ENCODE measurements at regions not wholly inside any gene's neighbourhood (a gene's known extent, or its start where the extent isn't known, plus 50 kb on each side); places are given as distances from the start of the nearest gene placed in this dataset.
"Not testable (repeated sequence)": the region's sequence is repeated elsewhere in the genome, so short reads cannot be mapped to it uniquely, and the experiment has no call there.

DNA sequence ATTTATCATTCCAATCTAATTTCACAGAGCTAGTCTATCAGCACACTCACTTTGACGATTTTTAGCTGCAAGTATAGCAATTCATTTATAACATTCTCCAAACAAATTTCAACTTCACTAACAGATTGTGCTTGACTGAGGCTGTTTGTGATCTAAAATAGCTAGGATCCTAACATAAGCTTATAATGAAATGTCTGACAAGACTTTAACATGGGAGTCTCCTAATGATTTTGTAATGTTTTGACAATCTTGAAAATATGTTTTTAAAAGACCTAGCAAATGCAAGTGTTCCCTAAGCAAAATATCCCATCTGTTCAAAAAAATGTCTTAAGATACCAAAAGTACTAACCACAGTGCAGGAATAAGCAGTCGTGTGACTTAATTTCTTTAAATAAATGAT, 889.5 kb upstream of the SPRY2 start:
- Histone ChIP-seq H3K4me1 (ENCODE audit: control insufficient read depth in 2 of 2, insufficient read depth in 2 of 2, low read length in 2 of 2) (no peaks in the 10 kb centered on the region), H3K9ac (ENCODE audit: low read depth in 1 of 2, low read length in 2 of 2) (no peak overlapping the region), H3K27me3 (ENCODE audit: control insufficient read depth in 2 of 2, insufficient read depth in 2 of 2, low read length in 2 of 2) (no peaks in the 10 kb centered on the region)

DNA sequence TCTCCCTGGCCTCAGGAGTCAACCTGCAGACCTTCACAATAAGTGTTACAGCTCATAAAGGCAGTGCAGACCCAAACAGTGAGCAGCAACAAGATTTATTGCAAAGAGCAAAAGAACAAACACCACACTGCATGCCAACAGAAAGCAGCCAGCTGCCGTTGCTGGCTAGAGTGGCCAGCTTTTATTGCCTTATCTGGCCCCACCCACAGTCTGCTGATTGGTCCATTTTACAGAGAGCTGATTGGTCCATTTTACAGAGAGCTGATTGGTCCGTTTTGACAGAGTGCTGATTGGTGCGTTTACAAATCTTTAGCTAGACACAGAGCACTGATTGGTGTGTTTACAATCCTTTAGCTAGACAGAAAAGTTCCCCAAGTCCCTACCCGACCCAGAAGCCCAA, 885.9 kb upstream of the SPRY2 start:
- H3K9ac ChIP-seq (ENCODE audit: low read depth in 1 of 2, low read length in 2 of 2); H3K4me3 ChIP-seq (ENCODE audit: low read length in 2 of 2); H3K36me3 ChIP-seq (ENCODE audit: control insufficient read depth in 2 of 2, insufficient read depth in 2 of 2, low read length in 2 of 2); H3K9me3 ChIP-seq (ENCODE audit: control insufficient read depth in 2 of 2, low read length in 2 of 2); H3K4me1 ChIP-seq (ENCODE audit: control insufficient read depth in 2 of 2, insufficient read depth in 2 of 2, low read length in 2 of 2); H3K27me3 ChIP-seq (ENCODE audit: control insufficient read depth in 2 of 2, insufficient read depth in 2 of 2, low read length in 2 of 2); H3K27ac ChIP-seq (ENCODE audit: low read depth in 2 of 2, low read length in 2 of 2): not testable (repeated sequence)

More for the DNA sequence above, 889.5 kb upstream of the SPRY2 start:
- no peak overlapping the region for H3K4me3 ChIP-seq (ENCODE audit: low read length in 2 of 2)
- H3K27ac ChIP-seq (ENCODE audit: low read depth in 2 of 2, low read length in 2 of 2): no peak overlapping the region
- H3K9me3 ChIP-seq (ENCODE audit: control insufficient read depth in 2 of 2, low read length in 2 of 2): no peaks in the 10 kb centered on the region
- H3K36me3 ChIP-seq (ENCODE audit: control insufficient read depth in 2 of 2, insufficient read depth in 2 of 2, low read length in 2 of 2): no peaks in the 10 kb centered on the region

DNA sequence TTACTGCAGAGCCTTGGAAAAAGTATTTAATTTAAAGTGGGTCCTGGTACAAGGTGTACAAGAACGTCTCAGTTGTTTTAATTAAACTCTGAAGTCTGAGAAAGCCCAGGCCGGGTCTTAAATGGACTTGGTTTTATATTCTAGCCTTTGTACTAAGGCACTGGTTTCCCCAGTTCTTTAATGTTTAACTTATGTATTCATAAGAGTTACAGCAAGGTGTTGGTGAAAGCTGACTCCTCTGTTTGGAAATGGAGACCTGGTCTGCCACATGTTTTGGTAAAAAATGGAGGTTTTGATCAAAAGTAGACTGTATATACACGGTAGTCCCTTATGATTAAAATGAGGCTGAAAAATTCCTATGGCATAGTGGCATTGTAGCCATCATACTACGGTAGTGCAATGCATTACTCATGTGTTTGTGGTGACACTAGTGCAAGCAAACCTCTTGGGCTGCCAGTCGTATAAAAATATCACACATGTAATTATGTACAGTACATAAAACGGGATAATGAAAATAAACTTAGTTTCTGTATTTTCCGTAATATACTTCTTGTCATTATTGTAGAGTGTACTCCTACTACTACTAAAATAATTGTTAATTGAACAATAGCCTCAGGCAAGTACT, 883.4 kb upstream of the SPRY2 start:
- Histone ChIP-seq H3K27ac (ENCODE audit: low read depth in 2 of 2, low read length in 2 of 2) (peak overlapping the region; percentile 67 to 69), H3K27me3 (ENCODE audit: control insufficient read depth in 2 of 2, insufficient read depth in 2 of 2, low read length in 2 of 2) (no peaks in the 10 kb centered on the region), H3K4me3 (ENCODE audit: low read length in 2 of 2) (peak overlapping the region in 1 of 2 donors; percentile 16), H3K9ac (ENCODE audit: low read depth in 1 of 2, low read length in 2 of 2) (no peak overlapping the region), H3K4me1 (ENCODE audit: control insufficient read depth in 2 of 2, insufficient read depth in 2 of 2, low read length in 2 of 2) (peaks cover 5 to 8% of the 10 kb centered on the region in 2 donors), H3K36me3 (ENCODE audit: control insufficient read depth in 2 of 2, insufficient read depth in 2 of 2, low read length in 2 of 2) (no peaks in the 10 kb centered on the region), H3K9me3 (ENCODE audit: control insufficient read depth in 2 of 2, low read length in 2 of 2) (no peaks in the 10 kb centered on the region)

DNA sequence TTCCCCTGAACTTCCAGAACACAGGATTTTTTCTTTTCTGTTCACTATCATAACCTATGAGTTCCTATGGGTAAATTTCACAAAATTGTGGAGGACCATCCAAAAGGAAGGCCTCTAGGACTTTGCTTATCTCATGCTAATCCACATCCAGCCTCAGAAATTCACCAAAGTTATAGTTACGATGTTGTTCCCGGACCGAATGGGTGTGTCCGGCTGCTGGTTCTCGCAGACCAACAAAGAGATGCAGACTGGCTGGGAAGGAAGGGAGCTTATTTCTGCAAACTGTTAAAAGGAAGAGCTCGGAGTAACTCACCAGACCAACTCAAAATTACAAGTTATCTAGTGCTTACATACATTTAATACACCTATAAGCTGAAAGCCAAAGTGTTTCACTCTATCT, 882.9 kb upstream of the SPRY2 start:
- H3K9ac ChIP-seq (ENCODE audit: low read depth in 1 of 2, low read length in 2 of 2): no peak overlapping the region
- H3K36me3 ChIP-seq (ENCODE audit: control insufficient read depth in 2 of 2, insufficient read depth in 2 of 2, low read length in 2 of 2): no peaks in the 10 kb centered on the region
- peaks cover 5 to 8% of the 10 kb centered on the region in 2 donors for H3K4me1 ChIP-seq (ENCODE audit: control insufficient read depth in 2 of 2, insufficient read depth in 2 of 2, low read length in 2 of 2)
- H3K4me3 ChIP-seq (ENCODE audit: low read length in 2 of 2): no peak overlapping the region
- no peaks in the 10 kb centered on the region for H3K27me3 ChIP-seq (ENCODE audit: control insufficient read depth in 2 of 2, insufficient read depth in 2 of 2, low read length in 2 of 2)
- peak overlapping the region; percentile 67 to 69 for H3K27ac ChIP-seq (ENCODE audit: low read depth in 2 of 2, low read length in 2 of 2)
- no peaks in the 10 kb centered on the region for H3K9me3 ChIP-seq (ENCODE audit: control insufficient read depth in 2 of 2, low read length in 2 of 2)

DNA sequence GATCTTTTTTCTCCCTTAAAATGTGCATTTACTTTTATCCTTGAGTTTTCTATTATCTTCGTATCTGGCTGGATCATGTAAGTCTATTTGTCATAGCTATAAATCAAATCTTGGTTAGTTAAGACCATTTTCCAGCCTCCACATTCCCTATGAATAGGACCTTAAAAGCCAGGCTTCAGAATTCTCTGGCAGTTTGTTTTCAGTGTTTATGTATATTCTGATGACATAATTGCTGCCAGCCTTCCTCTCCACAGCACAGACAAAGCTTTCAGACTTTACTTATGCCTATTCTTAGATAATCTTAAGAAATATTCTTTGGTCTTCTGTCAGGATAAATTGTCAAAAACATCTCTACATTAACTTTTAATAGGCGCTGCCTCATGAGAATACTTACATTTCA, 870.8 kb upstream of the SPRY2 start:
- H3K9ac ChIP-seq (ENCODE audit: low read depth in 1 of 2, low read length in 2 of 2): no peak overlapping the region
- no peak overlapping the region for H3K4me3 ChIP-seq (ENCODE audit: low read length in 2 of 2)
- no peaks in the 10 kb centered on the region for H3K36me3 ChIP-seq (ENCODE audit: control insufficient read depth in 2 of 2, insufficient read depth in 2 of 2, low read length in 2 of 2)
- H3K27ac ChIP-seq (ENCODE audit: low read depth in 2 of 2, low read length in 2 of 2): no peak overlapping the region
- no peaks in the 10 kb centered on the region for H3K27me3 ChIP-seq (ENCODE audit: control insufficient read depth in 2 of 2, insufficient read depth in 2 of 2, low read length in 2 of 2)
- H3K9me3 ChIP-seq (ENCODE audit: control insufficient read depth in 2 of 2, low read length in 2 of 2): no peaks in the 10 kb centered on the region
- H3K4me1 ChIP-seq (ENCODE audit: control insufficient read depth in 2 of 2, insufficient read depth in 2 of 2, low read length in 2 of 2): no peaks in the 10 kb centered on the region

DNA sequence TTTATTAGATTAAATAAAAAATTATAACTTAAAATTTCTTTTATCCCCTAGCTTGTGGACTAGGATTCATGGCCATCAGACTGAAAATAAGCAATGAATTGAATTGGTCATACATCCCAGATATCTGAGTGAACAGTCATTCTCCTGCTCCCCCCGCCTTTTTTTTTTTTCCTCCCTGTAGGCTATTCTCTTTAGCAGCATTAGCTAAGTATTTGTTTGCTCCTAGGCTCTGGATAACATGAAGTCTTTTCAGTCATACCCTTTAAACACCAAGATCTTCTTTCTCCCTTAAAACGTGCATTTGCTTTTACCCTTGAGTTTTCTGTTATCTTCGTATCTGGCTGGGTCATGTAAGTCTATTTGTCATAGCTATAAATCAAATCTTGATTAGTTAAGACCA, 866.7 kb upstream of the SPRY2 start:
- Histone ChIP-seq H3K4me1 (ENCODE audit: control insufficient read depth in 2 of 2, insufficient read depth in 2 of 2, low read length in 2 of 2) (no peaks in the 10 kb centered on the region), H3K9ac (ENCODE audit: low read depth in 1 of 2, low read length in 2 of 2) (no peak overlapping the region), H3K4me3 (ENCODE audit: low read length in 2 of 2) (no peak overlapping the region), H3K36me3 (ENCODE audit: control insufficient read depth in 2 of 2, insufficient read depth in 2 of 2, low read length in 2 of 2) (no peaks in the 10 kb centered on the region), H3K27ac (ENCODE audit: low read depth in 2 of 2, low read length in 2 of 2) (no peak overlapping the region), H3K27me3 (ENCODE audit: control insufficient read depth in 2 of 2, insufficient read depth in 2 of 2, low read length in 2 of 2) (no peaks in the 10 kb centered on the region), H3K9me3 (ENCODE audit: control insufficient read depth in 2 of 2, low read length in 2 of 2) (no peaks in the 10 kb centered on the region)

DNA sequence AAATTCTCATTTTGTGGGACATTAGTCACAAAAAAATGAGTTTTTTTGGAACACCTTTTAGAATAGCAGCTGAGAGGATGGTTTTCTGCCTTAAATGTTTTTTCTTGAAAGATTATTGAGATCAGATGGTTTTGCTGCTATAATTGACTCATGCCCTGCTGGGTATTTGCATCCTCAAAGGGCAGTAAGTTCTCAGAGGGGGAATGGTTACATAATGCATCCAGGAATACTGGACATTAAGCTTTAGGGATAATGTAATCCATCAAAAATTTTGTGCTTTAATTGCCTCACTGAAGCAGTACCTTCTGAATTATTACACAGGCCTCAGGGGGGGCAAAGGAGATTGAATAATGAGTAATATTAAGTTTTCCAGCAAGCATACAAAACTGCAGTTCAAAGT, 866.3 kb upstream of the SPRY2 start:
- no peak overlapping the region for H3K27ac ChIP-seq (ENCODE audit: low read depth in 2 of 2, low read length in 2 of 2)
- no peaks in the 10 kb centered on the region for H3K9me3 ChIP-seq (ENCODE audit: control insufficient read depth in 2 of 2, low read length in 2 of 2)
- no peak overlapping the region for H3K4me3 ChIP-seq (ENCODE audit: low read length in 2 of 2)
- H3K36me3 ChIP-seq (ENCODE audit: control insufficient read depth in 2 of 2, insufficient read depth in 2 of 2, low read length in 2 of 2): no peaks in the 10 kb centered on the region
- H3K27me3 ChIP-seq (ENCODE audit: control insufficient read depth in 2 of 2, insufficient read depth in 2 of 2, low read length in 2 of 2): no peaks in the 10 kb centered on the region
- no peak overlapping the region for H3K9ac ChIP-seq (ENCODE audit: low read depth in 1 of 2, low read length in 2 of 2)
- no peaks in the 10 kb centered on the region for H3K4me1 ChIP-seq (ENCODE audit: control insufficient read depth in 2 of 2, insufficient read depth in 2 of 2, low read length in 2 of 2)

DNA sequence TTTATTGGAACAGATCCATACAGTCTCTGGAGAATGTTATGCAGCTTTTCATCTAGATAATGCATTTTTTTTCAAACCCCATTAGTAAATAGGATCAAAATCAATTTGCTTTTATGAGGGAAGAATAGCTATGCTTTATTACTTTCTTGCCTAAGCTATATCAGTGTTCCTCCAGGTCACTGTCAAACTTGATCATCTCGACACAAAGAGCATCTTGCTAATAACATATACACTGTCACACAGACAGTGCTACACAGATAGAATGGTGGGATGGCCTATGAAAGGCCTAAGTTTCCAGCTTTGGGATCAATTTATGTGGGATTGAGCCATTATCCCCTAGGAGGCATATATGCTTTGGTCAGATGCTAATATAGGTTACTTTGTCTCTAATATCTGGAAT, 862.9 kb upstream of the SPRY2 start:
- no peaks in the 10 kb centered on the region for H3K36me3 ChIP-seq (ENCODE audit: control insufficient read depth in 2 of 2, insufficient read depth in 2 of 2, low read length in 2 of 2)
- H3K4me1 ChIP-seq (ENCODE audit: control insufficient read depth in 2 of 2, insufficient read depth in 2 of 2, low read length in 2 of 2): no peaks in the 10 kb centered on the region
- H3K9me3 ChIP-seq (ENCODE audit: control insufficient read depth in 2 of 2, low read length in 2 of 2): no peaks in the 10 kb centered on the region
- H3K9ac ChIP-seq (ENCODE audit: low read depth in 1 of 2, low read length in 2 of 2): no peak overlapping the region
- no peaks in the 10 kb centered on the region for H3K27me3 ChIP-seq (ENCODE audit: control insufficient read depth in 2 of 2, insufficient read depth in 2 of 2, low read length in 2 of 2)
- H3K4me3 ChIP-seq (ENCODE audit: low read length in 2 of 2): no peak overlapping the region
- no peak overlapping the region for H3K27ac ChIP-seq (ENCODE audit: low read depth in 2 of 2, low read length in 2 of 2)

DNA sequence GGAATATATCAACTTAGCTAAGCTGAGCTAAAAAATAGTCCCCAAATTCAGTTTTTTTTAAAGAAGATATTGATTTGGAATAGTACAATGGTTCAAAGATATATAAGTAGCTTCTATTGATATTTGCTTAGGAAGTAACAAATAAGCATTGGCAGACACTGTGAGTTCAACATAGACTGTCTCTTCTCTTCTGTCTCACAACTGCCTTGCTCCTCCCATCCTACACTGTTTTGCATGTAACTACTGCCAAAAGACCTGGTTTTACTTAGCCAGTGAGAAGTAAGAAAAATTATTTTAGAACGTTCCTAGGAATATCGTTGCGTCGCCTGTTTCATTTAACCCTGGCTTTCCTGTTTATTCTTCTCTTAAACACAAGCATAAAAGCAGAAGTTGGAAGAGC, 859.0 kb upstream of the SPRY2 start:
- no peaks in the 10 kb centered on the region for H3K9me3 ChIP-seq (ENCODE audit: control insufficient read depth in 2 of 2, low read length in 2 of 2)

DNA sequence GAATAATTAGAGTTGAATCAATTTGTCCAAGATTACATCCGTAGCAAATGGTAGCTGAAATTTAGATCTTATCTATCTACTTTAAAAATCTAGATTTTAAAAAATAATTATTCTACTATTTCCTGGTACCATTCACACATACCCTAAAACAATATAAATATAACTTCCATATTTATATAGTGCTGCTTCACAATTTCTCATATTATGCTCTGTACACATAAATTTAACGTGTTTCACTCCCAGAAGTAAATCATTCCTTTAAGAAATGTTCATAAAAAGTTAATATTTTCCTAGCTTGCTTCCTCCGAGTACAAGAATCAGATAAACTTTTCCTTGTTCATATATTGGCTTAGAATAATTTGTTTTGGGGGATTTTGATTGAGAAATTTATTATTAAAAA, 857.0 kb upstream of the SPRY2 start:
- no peak overlapping the region for H3K9ac ChIP-seq (ENCODE audit: low read depth in 1 of 2, low read length in 2 of 2)
- H3K4me1 ChIP-seq (ENCODE audit: control insufficient read depth in 2 of 2, insufficient read depth in 2 of 2, low read length in 2 of 2): no peaks in the 10 kb centered on the region
- H3K4me3 ChIP-seq (ENCODE audit: low read length in 2 of 2): no peak overlapping the region
- H3K9me3 ChIP-seq (ENCODE audit: control insufficient read depth in 2 of 2, low read length in 2 of 2): peaks cover 3 to 4% of the 10 kb centered on the region in 2 donors
- no peaks in the 10 kb centered on the region for H3K36me3 ChIP-seq (ENCODE audit: control insufficient read depth in 2 of 2, insufficient read depth in 2 of 2, low read length in 2 of 2)
- H3K27me3 ChIP-seq (ENCODE audit: control insufficient read depth in 2 of 2, insufficient read depth in 2 of 2, low read length in 2 of 2): no peaks in the 10 kb centered on the region
- no peak overlapping the region for H3K27ac ChIP-seq (ENCODE audit: low read depth in 2 of 2, low read length in 2 of 2)

More for the DNA sequence above, 859.0 kb upstream of the SPRY2 start:
- no peaks in the 10 kb centered on the region for H3K27me3 ChIP-seq (ENCODE audit: control insufficient read depth in 2 of 2, insufficient read depth in 2 of 2, low read length in 2 of 2)
- no peak overlapping the region for H3K4me3 ChIP-seq (ENCODE audit: low read length in 2 of 2)
- H3K36me3 ChIP-seq (ENCODE audit: control insufficient read depth in 2 of 2, insufficient read depth in 2 of 2, low read length in 2 of 2): no peaks in the 10 kb centered on the region
- no peak overlapping the region for H3K9ac ChIP-seq (ENCODE audit: low read depth in 1 of 2, low read length in 2 of 2)
- no peak overlapping the region for H3K27ac ChIP-seq (ENCODE audit: low read depth in 2 of 2, low read length in 2 of 2)
- no peaks in the 10 kb centered on the region for H3K4me1 ChIP-seq (ENCODE audit: control insufficient read depth in 2 of 2, insufficient read depth in 2 of 2, low read length in 2 of 2)

DNA sequence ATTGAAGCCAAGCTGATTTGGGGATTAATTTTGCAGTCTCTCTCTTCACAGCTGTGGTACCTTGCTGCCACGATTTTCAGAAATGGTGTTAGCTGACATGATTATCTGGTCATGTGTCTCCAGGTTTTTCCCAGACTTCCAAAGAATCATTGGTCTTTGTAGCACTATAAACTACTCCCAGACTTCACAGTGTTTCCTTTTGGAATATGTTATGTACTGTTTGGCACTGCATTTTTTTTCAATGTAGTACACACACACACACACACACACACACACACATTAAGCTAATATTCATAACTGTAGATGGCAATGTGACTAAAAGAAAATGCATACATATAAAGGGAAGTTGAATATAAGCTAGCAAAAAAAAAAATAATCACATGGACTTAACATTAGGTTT, 856.6 kb upstream of the SPRY2 start:
- Histone ChIP-seq H3K9me3 (ENCODE audit: control insufficient read depth in 2 of 2, low read length in 2 of 2) (peaks cover 3 to 4% of the 10 kb centered on the region in 2 donors), H3K36me3 (ENCODE audit: control insufficient read depth in 2 of 2, insufficient read depth in 2 of 2, low read length in 2 of 2) (no peaks in the 10 kb centered on the region)

More for the DNA sequence above, 856.6 kb upstream of the SPRY2 start:
- Histone ChIP-seq H3K9ac (ENCODE audit: low read depth in 1 of 2, low read length in 2 of 2) (no peak overlapping the region), H3K4me3 (ENCODE audit: low read length in 2 of 2) (no peak overlapping the region), H3K27ac (ENCODE audit: low read depth in 2 of 2, low read length in 2 of 2) (no peak overlapping the region), H3K4me1 (ENCODE audit: control insufficient read depth in 2 of 2, insufficient read depth in 2 of 2, low read length in 2 of 2) (no peaks in the 10 kb centered on the region), H3K27me3 (ENCODE audit: control insufficient read depth in 2 of 2, insufficient read depth in 2 of 2, low read length in 2 of 2) (no peaks in the 10 kb centered on the region)

Measured in mucosa of rectum (tissue), 2 donors.